ENCODE measurements at regions not wholly inside any gene's neighbourhood (a gene's known extent, or its start where the extent isn't known, plus 50 kb on each side); places are given as distances from the start of the nearest gene placed in this dataset.

DNA sequence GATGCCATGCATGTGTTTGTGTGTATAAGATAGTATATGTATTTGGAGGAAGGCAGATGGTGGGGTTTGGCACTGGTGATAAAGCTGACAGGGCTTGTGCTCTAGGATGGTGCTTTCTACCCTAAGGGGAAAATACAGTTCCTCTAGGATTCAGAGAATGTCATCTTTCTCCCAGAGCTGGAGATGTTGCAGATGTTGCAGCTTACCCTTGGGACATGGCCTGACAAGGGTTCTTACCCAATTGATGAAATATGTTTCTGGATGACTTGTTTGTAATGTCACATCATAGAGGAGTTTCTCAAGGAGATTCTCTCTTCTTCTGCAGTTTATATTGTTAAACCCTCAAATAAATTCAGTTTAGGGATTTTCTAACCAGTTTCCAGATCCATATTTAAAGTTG is 52.5 kb upstream of the PITX2 start:
- Histone ChIP-seq H3K36me3 (replicated peaks in 1 of 2) (no peaks in the 10 kb centered on the region), H3K4me1 (replicated peaks in 1 of 2) (no peaks in the 10 kb centered on the region), H3K9me3 (replicated peaks in 1 of 3) (no peaks in the 10 kb centered on the region), H3K4me3 (no peak overlapping the region), H3K27ac (no peak overlapping the region), H3K27me3 (no peaks in the 10 kb centered on the region)
- intact Hi-C loops (cut with DNase I): no loop called here
- no peak for TF ChIP-seq CTCF (IDR thresholded peaks at IDR 0.05)
- TF ChIP-seq POLR2A (IDR thresholded peaks at IDR 0.05): no peak
- no peak for DNase-seq

- H3K4me1 ChIP-seq (replicated peaks in 1 of 2): no peaks in the 10 kb centered on the region
- H3K9me3 ChIP-seq (replicated peaks in 1 of 3): no peaks in the 10 kb centered on the region
- no peak overlapping the region for H3K4me3 ChIP-seq
- H3K27ac ChIP-seq: no peak overlapping the region
- no peaks in the 10 kb centered on the region for H3K36me3 ChIP-seq (replicated peaks in 1 of 2)
- intact Hi-C loops (cut with DNase I): no loop called here
- no peaks in the 10 kb centered on the region for H3K27me3 ChIP-seq
- TF ChIP-seq POLR2A (IDR thresholded peaks at IDR 0.05) (no peak), CTCF (IDR thresholded peaks at IDR 0.05) (no peak)
- DNase-seq: no peak
Measured at GRCh38 chr4:110676241-110676640, 53.4 kb upstream of the PITX2 start.

- no peak for DNase-seq
- Histone ChIP-seq H3K27ac (no peak overlapping the region), H3K4me1 (replicated peaks in 1 of 2) (no peaks in the 10 kb centered on the region), H3K27me3 (no peaks in the 10 kb centered on the region), H3K4me3 (no peak overlapping the region), H3K36me3 (replicated peaks in 1 of 2) (no peaks in the 10 kb centered on the region), H3K9me3 (replicated peaks in 1 of 3) (no peaks in the 10 kb centered on the region)
- intact Hi-C loops (cut with DNase I): no loop called here
- WGBS, 4 donors: 13 to 21% (median 15%) methylated on average over 1 of the region's 1 CpG
- TF ChIP-seq CTCF (IDR thresholded peaks at IDR 0.05) (no peak), POLR2A (IDR thresholded peaks at IDR 0.05) (no peak)
Measured at GRCh38 chr4:110678517-110679227, 55.8 kb upstream of the PITX2 start.

DNA sequence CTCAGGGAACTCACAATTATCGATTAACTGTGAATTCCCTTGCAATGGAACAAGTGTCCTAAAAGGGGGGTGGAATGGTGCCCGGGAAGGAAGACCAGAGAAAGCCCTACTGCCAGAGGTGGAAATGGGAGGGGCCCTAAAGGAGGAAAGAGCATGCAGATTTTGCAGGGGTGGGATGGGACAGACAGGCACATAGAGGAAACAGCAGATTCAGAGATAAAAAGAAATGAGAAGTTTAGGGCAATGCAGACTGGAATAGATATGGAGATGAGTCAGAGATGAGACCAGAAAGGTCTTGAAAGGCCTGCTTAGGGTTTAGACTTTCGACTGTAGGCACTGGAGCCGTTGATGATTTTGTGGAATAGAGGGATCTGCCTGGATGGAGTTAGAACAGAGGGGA is 57.4 kb upstream of the PITX2 start:
- Histone ChIP-seq H3K4me1 (replicated peaks in 1 of 2) (no peaks in the 10 kb centered on the region), H3K27ac (no peak overlapping the region), H3K4me3 (no peak overlapping the region)

More for the DNA sequence above, 57.4 kb upstream of the PITX2 start:
- intact Hi-C loops (cut with DNase I): no loop called here
- no peak for TF ChIP-seq CTCF (IDR thresholded peaks at IDR 0.05)
- TF ChIP-seq POLR2A (IDR thresholded peaks at IDR 0.05): no peak
- WGBS, 4 donors: 56 to 62% (median 61%) methylated on average over 4 of the region's 4 CpGs
- H3K27me3 ChIP-seq: no peaks in the 10 kb centered on the region
- no peak for DNase-seq
- no peaks in the 10 kb centered on the region for H3K9me3 ChIP-seq (replicated peaks in 1 of 3)
- H3K36me3 ChIP-seq (replicated peaks in 1 of 2): no peaks in the 10 kb centered on the region
